HG02798 (cell line): ENCODE measurements at regions not wholly inside any gene's neighbourhood (a gene's known extent, or its start where the extent isn't known, plus 50 kb on each side); places are given as distances from the start of the nearest gene placed in this dataset.
"Not testable (repeated sequence)": the region's sequence is repeated elsewhere in the genome, so short reads cannot be mapped to it uniquely, and the experiment has no call there.

Experiments used
- ATAC-seq: cut with Tn5 transposase; IDR thresholded peaks from one replicate; pipeline ENCODE4 v1.9.1; 2021; ENCODE audit warnings: mild to moderate bottlenecking; ENCODE audit not compliant: unreplicated experiment, poor library complexity

- ATAC-seq, result not testable (repeated sequence)
Measured at GRCh38 chr4:81324594-81324993, 109.6 kb upstream of the PRKG2 start.

DNA sequence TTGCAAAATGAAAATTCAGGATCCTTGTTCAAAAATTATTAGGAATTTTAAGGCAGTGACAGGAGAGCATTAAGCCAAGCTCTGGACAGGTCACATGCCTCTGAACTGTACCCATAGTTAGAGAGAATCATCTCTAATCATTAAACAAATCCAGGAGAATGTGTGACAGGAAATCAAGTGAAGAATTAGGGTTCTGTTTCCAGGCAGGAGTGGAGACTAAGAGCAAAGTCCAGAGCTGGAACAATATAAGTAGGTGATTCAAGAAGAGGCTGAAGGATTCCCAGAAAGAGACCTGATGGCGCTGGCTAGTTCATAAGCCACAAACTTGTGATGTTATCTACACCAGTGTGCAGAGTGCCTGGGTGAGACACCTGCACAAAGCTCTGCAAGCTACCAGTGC lies 104.6 kb upstream of the PRKG2 start:
- no peak for ATAC-seq

- no peak for ATAC-seq
Measured at GRCh38 chr4:81314897-81315470, 100.0 kb upstream of the PRKG2 start.

DNA sequence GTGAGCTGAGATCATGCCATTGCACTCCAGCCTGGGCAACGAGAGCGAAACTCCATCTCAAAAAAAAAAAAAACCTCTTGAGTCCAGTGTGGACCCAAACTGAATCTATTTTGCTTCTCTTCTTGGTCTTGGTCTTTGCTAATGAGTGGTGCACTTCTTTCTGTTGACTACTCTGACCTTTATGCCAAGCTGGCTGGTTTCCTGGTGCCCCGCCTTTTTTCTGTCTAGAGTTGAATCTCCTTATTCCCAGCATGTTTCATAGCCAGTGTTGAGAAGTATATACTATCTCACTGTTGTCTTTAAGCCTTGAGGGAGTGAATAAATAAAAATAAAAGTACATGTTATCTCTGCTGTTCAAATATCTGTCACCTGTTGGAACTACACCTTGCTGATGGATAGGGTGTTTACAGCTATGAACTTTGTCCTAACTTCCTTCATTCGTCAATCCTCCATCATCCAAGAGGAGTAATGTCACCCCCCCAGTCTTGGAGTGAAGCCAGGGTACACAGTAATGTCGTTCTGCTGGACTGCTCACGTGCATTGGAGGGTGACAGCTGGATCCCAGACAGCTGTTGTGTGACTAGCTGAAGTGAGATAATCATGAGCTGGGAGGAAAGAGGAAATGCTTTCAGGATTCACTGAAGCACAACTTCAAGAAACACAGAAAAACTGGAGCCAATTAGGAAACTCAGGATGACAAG lies 99.3 kb upstream of the PRKG2 start:
- no peak for ATAC-seq

DNA sequence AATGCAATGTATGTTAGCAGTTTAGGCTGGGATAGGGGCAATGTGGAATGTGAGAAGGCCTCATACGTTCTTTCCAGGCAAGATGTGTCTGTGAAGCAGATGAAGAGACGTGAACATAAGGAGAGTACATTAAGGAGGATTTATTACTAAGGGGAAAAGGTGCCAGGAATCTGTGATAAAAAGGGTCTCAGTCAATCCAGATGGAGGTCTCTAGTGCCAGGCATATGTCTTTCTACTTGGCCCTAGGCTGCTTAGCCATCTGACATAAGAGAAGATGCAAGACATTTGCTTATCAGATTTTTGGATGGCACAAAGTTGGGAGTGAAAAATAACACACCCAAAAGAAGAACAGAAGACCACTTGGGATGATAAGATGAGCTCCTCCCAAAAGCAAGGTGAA lies 93.0 kb upstream of the PRKG2 start:
- ATAC-seq, result no peak

GRCh38 chr4:81304871-81305270 lies 89.8 kb upstream of the PRKG2 start:
- ATAC-seq, result no peak

- not testable (repeated sequence) for ATAC-seq
Measured at GRCh38 chr4:81300352-81300751, 85.3 kb upstream of the PRKG2 start.

DNA sequence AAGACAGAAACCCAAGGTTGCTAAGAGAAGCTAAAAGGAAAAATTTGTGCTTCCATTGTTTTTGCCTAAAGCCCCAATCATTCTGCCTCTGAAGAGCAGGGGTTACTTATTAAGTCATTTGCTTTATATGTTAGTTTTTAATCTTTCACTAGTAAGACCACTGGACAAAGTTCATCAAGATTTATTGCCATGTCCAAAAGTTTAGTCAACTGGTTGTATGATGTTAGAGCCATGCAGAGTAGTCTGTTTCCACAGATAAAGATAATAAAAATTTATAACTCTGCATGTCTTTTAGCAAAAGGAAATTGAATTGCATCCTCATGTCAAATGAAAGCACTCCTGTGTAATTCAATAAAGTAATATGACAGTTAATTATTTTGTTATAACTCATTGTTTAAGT lies 75.8 kb upstream of the PRKG2 start:
- no peak for ATAC-seq

DNA sequence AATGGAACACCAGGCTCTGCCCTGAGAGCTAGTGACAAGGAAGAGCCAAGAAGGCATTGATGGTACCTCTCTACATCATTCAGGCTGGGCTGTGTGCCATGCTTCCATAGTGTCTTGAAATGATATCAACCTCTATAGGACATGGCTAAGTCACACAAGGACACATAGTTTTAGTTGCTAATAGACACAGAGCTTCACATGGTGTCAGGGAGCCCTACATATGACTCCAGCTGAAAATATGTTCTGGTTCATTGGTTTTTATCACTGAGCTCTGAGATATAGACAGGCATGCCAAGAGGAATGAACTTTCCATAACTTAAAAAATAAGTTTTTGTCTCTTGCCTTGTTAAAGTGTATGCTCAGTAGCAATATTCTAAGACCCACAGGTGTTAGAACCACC lies 72.1 kb upstream of the PRKG2 start:
- no peak for ATAC-seq

DNA sequence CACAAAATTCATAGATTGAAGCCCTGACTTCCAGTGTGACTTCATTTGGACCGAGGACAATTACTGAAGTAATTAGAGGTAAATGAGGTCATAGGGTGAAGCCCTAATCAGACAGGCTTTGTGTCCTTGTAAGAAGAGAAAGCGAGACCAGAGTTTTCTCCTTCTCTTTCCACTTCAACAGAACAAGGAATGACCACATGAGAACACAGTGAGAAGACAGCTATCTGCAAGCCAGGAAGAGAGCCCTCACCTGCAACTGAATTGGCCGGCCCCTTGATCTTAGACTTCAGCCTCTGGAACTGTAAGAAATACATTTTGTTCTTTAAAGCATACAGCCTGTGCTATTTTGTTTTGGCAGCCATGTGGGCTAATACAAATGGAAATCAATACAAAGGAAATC lies 67.1 kb upstream of the PRKG2 start:
- no peak for ATAC-seq

- no peak for ATAC-seq
Measured at GRCh38 chr4:81274460-81274859, 59.4 kb upstream of the PRKG2 start.

DNA sequence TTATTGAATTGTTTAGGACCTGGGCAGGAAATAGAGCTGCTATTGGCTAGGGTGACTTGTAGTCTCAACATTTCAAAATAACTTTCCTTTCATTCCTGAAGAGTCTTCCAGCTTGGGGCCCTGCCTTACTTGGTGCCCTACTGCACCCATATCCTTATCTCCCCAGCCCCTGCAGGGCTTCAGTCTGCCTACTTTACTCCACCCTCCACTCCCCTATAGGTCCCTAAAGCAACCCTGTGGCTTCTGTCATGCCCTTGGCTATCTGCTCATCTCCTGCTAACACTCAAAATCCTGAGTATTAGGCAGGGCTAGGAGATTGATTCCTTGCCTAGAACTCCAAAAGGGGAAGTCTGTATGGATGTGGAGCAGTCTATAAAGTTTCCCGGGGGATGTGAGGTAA lies 57.6 kb upstream of the PRKG2 start:
- no peak for ATAC-seq
